ENCODE measurements at regions not wholly inside any gene's neighbourhood (a gene's known extent, or its start where the extent isn't known, plus 50 kb on each side); places are given as distances from the start of the nearest gene placed in this dataset.

DNA sequence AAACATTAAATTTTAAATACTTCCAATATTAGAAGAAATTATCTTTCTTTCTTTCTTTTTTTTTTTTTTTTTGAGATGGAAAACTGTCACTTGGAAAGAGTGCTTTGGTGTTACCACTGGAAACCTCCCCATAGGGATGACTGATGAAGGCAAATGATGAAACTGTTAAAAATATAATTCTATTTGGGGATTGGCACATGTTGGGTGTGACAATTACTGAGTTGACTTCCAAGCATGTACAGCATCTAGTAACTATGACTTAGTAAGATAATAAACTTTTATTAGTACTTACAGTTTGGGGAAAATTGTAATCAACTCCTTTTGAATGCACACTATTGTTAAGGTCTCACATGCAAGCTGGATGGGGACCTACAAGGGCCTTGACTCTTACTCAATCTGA is 592.5 kb downstream of the KCTD12 start:
- no peak overlapping the region for H4K5ac ChIP-seq (ENCODE audit: insufficient read length, low read depth, low read length)
- no peak overlapping the region for H3T11ph ChIP-seq (ENCODE audit: low read length)
- no peaks in the 10 kb centered on the region for H3K79me1 ChIP-seq (ENCODE audit: insufficient read depth, low read depth, low read length, poor library complexity, severe bottlenecking)
- no peak for DNase-seq
- no peak overlapping the region for H2BK12ac ChIP-seq (ENCODE audit: insufficient read length, low read depth, low read length)
- no peaks in the 10 kb centered on the region for H3K23me2 ChIP-seq (ENCODE audit: insufficient read length, low read depth, low read length, poor library complexity, severe bottlenecking)
- no peak overlapping the region for H3K27ac Mint-ChIP-seq
- H3K23ac ChIP-seq (ENCODE audit: insufficient read length, low read depth, low read length) = no peak overlapping the region
- no peak overlapping the region for H3K27ac ChIP-seq (ENCODE audit: insufficient read length, low read depth, low read length)
- TF ChIP-seq, protein P1, sequence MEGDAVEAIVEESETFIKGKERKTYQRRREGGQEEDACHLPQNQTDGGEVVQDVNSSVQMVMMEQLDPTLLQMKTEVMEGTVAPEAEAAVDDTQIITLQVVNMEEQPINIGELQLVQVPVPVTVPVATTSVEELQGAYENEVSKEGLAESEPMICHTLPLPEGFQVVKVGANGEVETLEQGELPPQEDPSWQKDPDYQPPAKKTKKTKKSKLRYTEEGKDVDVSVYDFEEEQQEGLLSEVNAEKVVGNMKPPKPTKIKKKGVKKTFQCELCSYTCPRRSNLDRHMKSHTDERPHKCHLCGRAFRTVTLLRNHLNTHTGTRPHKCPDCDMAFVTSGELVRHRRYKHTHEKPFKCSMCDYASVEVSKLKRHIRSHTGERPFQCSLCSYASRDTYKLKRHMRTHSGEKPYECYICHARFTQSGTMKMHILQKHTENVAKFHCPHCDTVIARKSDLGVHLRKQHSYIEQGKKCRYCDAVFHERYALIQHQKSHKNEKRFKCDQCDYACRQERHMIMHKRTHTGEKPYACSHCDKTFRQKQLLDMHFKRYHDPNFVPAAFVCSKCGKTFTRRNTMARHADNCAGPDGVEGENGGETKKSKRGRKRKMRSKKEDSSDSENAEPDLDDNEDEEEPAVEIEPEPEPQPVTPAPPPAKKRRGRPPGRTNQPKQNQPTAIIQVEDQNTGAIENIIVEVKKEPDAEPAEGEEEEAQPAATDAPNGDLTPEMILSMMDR (conservative IDR thresholded peaks at IDR 0.05) = no peak
- no peaks in the 10 kb centered on the region for H3K27me3 ChIP-seq (ENCODE audit: insufficient read depth, low read length)
- no peak overlapping the region for H3K9ac ChIP-seq (ENCODE audit: extremely low read depth, insufficient read length, low read length)
- H3K4ac ChIP-seq (ENCODE audit: low read depth, low read length) = no peak overlapping the region
- no peak overlapping the region for H2BK15ac ChIP-seq (ENCODE audit: low read depth, low read length)
- no peak overlapping the region for H2AFZ ChIP-seq (ENCODE audit: low read length)
- no peak overlapping the region for H4K91ac ChIP-seq (ENCODE audit: insufficient read length, low read depth, low read length)
- H3K4me1 ChIP-seq (ENCODE audit: insufficient read depth, low read length) = no peaks in the 10 kb centered on the region; the same call in 1 of the 2 replicates
- H3K4me3 Mint-ChIP-seq = no peak overlapping the region
- no peak overlapping the region for H3K18ac ChIP-seq (ENCODE audit: insufficient read length, low read depth, low read length)
- no peaks in the 10 kb centered on the region for H3K9me3 ChIP-seq (ENCODE audit: control insufficient read depth, low read depth, low read length)
- no peak overlapping the region for H2AK5ac ChIP-seq (ENCODE audit: insufficient read length, low read length)
- peaks cover 8 to 15% of the 10 kb centered on the region in 2 experiments; a peak in 4 of 5 replicates for H3K9me3 Mint-ChIP-seq
- H4K20me1 ChIP-seq (ENCODE audit: control insufficient read depth, insufficient read depth, insufficient read length) = no peaks in the 10 kb centered on the region
- H3K79me2 ChIP-seq (ENCODE audit: insufficient read depth, low read length) = no peaks in the 10 kb centered on the region
- peaks cover 4 to 10% (median 5%) of the 10 kb centered on the region in 3 experiments; a peak in 5 of 7 replicates for H3K36me3 Mint-ChIP-seq (ENCODE audit: insufficient read depth in 1 of 3, low read depth in 3 of 3)
- H3K4me1 Mint-ChIP-seq = peaks cover 7 to 9% of the 10 kb centered on the region in 2 experiments
- H3K4me2 ChIP-seq (ENCODE audit: insufficient read depth, insufficient read length, low read length) = no peak overlapping the region
- H4K8ac ChIP-seq (replicated peaks; ENCODE audit: insufficient read length, low read depth, low read length) = no peak overlapping the region
- no peak overlapping the region for H3K56ac ChIP-seq (ENCODE audit: insufficient read length, low read depth, low read length)
- H2BK120ac ChIP-seq (ENCODE audit: low read depth, low read length, poor library complexity, severe bottlenecking) = no peak overlapping the region
- no peaks in the 10 kb centered on the region for H3K27me3 Mint-ChIP-seq (ENCODE audit: low read depth)
- H2BK20ac ChIP-seq (ENCODE audit: low read depth, low read length, poor library complexity, severe bottlenecking) = no peak overlapping the region
- H2BK5ac ChIP-seq (ENCODE audit: insufficient read length, low read length) = no peak overlapping the region
- H3K14ac ChIP-seq (ENCODE audit: insufficient read depth, low read length) = no peak overlapping the region
